A549 (cell line): ENCODE measurements at regions not wholly inside any gene's neighbourhood (a gene's known extent, or its start where the extent isn't known, plus 50 kb on each side); places are given as distances from the start of the nearest gene placed in this dataset.

Experiments
- ATAC-seq, 2 experiments: fragments of 200-7000 bp in 1 of 2; fragments of >200 bp in 1 of 2; cut with Nextera tagmentation in 1 of 2; cut with Tn5 transposase in 1 of 2; 3 replicates each; pipeline versions ENCODE4 v1.8.0 to v1.9.1; 2018 to 2020; ENCODE audit warnings: mild to moderate bottlenecking in 1 of 2, moderate library complexity in 1 of 2
- CTCF ChIA-PET: fragments of 300-600 bp; sonication (Branson Sonifier 250); formaldehyde crosslinking; extraction: SDS; loops from one replicate; lab custom pipeline; 2021; ENCODE audit warnings: antibody characterized with exemption, inconsistent platforms; lab: Yijun Ruan, JAX
- POLR2A ChIA-PET: fragments of 350-600 bp; formaldehyde crosslinking; extraction: SDS; loops from one replicate; lab custom pipeline; 2021; ENCODE audit warnings: antibody characterized with exemption, inconsistent platforms; lab: Yijun Ruan, JAX
- DNase-seq, 2 experiments: peaks; one replicate each; pipeline versions ENCODE4 v3.0.0 to v3.0.0-alpha.2; 2011 to 2016; ENCODE audit warnings: low read depth in 1 of 2, low spot score in 1 of 2
- FAIRE-seq: peaks from 2 replicates; lab custom pipeline; 2011; peaks lifted over from hg19 to GRCh38; lab: Jason Lieb, UNC
- H3K27ac ChIP-seq, 2 experiments: fragments of >200 bp; sonication (Bioruptor Twin); formaldehyde crosslinking; 3 replicates each; pipeline ENCODE4 v1.5.1; 2016 to 2017
- H3K4me1 ChIP-seq: fragments of >200 bp; sonication (Bioruptor Twin); formaldehyde crosslinking; 3 replicates; pipeline ENCODE4 v1.6.1; 2016
- H3K4me2 ChIP-seq: fragments of >200 bp; sonication (Bioruptor Twin); formaldehyde crosslinking; 3 replicates; pipeline ENCODE4 v1.6.1; 2016
- H3K4me3 ChIP-seq: fragments of >200 bp; sonication (Bioruptor Twin); formaldehyde crosslinking; 3 replicates; pipeline ENCODE4 v1.5.1; 2016
- H3K9me3 ChIP-seq: fragments of >200 bp; sonication (Bioruptor Twin); formaldehyde crosslinking; 3 replicates; pipeline ENCODE4 v1.6.1; 2016
- BCL3 ChIP-seq: fragments of >200 bp; sonication (Bioruptor Twin); formaldehyde crosslinking; IDR thresholded peaks from 3 replicates; pipeline ENCODE4 v1.6.1; 2016
- BHLHE40 ChIP-seq: IDR thresholded peaks from 2 replicates; pipeline ENCODE4 v1.6.1; 2012; ENCODE audit warnings: low read depth, low read length, inconsistent platforms
- CBX2 ChIP-seq: fragments of 200-600 bp; sonication (generic); IDR thresholded peaks from 2 replicates; pipeline ENCODE4 v1.6.1; 2016; ENCODE audit warnings: low read depth, mild to moderate bottlenecking, borderline replicate concordance
- CTCF ChIP-seq: fragments of >200 bp; sonication (Bioruptor Twin); formaldehyde crosslinking; IDR thresholded peaks from 3 replicates; pipeline ENCODE4 v1.5.1; 2016
- EHF ChIP-seq: fragments of 250-450 bp; sonication (Bioruptor Pico); IDR thresholded peaks from 2 replicates; pipeline ENCODE4 v1.5.0; 2020; ENCODE audit warnings: mild to moderate bottlenecking
- FOSL2 ChIP-seq, 2 experiments: fragments of 450-650 bp in 1 of 2; fragments of >200 bp in 1 of 2; sonication (Bioruptor Twin) in 1 of 2; formaldehyde crosslinking; IDR thresholded peaks; 2 replicates each; pipeline versions ENCODE4 v1.5.0 to v1.6.1; 2016 to 2020; ENCODE audit warnings: mild to moderate bottlenecking in 1 of 2, moderate library complexity in 1 of 2
- GATA3 ChIP-seq: IDR thresholded peaks from 2 replicates; pipeline ENCODE4 v1.6.1; 2012; ENCODE audit warnings: borderline replicate concordance
- HEYL ChIP-seq: fragments of 250-450 bp; sonication (Bioruptor Pico); IDR thresholded peaks from 2 replicates; pipeline ENCODE4 v1.8.0; 2021; ENCODE audit warnings: mild to moderate bottlenecking, moderate library complexity
- HOXA7 ChIP-seq: fragments of 250-450 bp; sonication (Bioruptor Pico); IDR thresholded peaks from 2 replicates; pipeline ENCODE4 v1.5.0; 2020; ENCODE audit warnings: mild to moderate bottlenecking, moderate library complexity
- HOXB13 ChIP-seq: fragments of 250-450 bp; sonication (Bioruptor Pico); IDR thresholded peaks from 2 replicates; pipeline ENCODE4 v1.5.0; 2020; ENCODE audit warnings: low read depth, mild to moderate bottlenecking, moderate library complexity
- HOXB5 ChIP-seq: fragments of 250-450 bp; sonication (Bioruptor Pico); IDR thresholded peaks from 2 replicates; pipeline ENCODE4 v1.5.0; 2020; ENCODE audit warnings: mild to moderate bottlenecking, moderate library complexity
- KDM5A ChIP-seq: fragments of 200-600 bp; sonication (generic); IDR thresholded peaks from 2 replicates; pipeline ENCODE4 v1.6.1; 2016; ENCODE audit warnings: antibody characterized with exemption, mild to moderate bottlenecking
- MAFK ChIP-seq: fragments of 450-650 bp; IDR thresholded peaks from 2 replicates; pipeline ENCODE4 v1.6.1; 2014; ENCODE audit not compliant: partially characterized antibody
- MYC ChIP-seq: IDR thresholded peaks from 2 replicates; pipeline ENCODE4 v1.6.1; 2012; ENCODE audit warnings: mild to moderate bottlenecking, inconsistent platforms, low read length, improper control_type of control experiment, borderline replicate concordance
- NPAS2 ChIP-seq: fragments of 250-450 bp; sonication (Bioruptor Pico); IDR thresholded peaks from 2 replicates; pipeline ENCODE4 v1.8.0; 2022; ENCODE audit warnings: mild to moderate bottlenecking, moderate library complexity, borderline replicate concordance
- NR3C1 ChIP-seq: fragments of >200 bp; sonication (Bioruptor Twin); formaldehyde crosslinking; IDR thresholded peaks from 3 replicates; pipeline ENCODE4 v1.6.1; 2017
- PHF8 ChIP-seq: fragments of 200-600 bp; sonication (generic); IDR thresholded peaks from 2 replicates; pipeline ENCODE4 v1.6.1; 2016; ENCODE audit warnings: low read depth, mild to moderate bottlenecking, antibody characterized with exemption, moderate library complexity, borderline replicate concordance
- POLR2A ChIP-seq: IDR thresholded peaks from 2 replicates; pipeline ENCODE4 v1.6.1; 2012; ENCODE audit warnings: mild to moderate bottlenecking, low read length
- RCOR1 ChIP-seq: fragments of 150-350 bp; IDR thresholded peaks from 2 replicates; pipeline ENCODE4 v1.6.1; 2014; ENCODE audit warnings: antibody characterized with exemption, low read length, low read depth
- RFX5 ChIP-seq: fragments of 450-650 bp; IDR thresholded peaks from 2 replicates; pipeline ENCODE4 v1.7.1; 2014; ENCODE audit warnings: antibody characterized with exemption, mild to moderate bottlenecking, moderate library complexity
- RNF2 ChIP-seq: fragments of 200-600 bp; sonication (generic); IDR thresholded peaks from 2 replicates; pipeline ENCODE4 v1.6.1; 2016; ENCODE audit warnings: low read depth, mild to moderate bottlenecking, antibody characterized with exemption, moderate library complexity, borderline replicate concordance
- SMC3 ChIP-seq: fragments of >200 bp; sonication (Bioruptor Twin); formaldehyde crosslinking; IDR thresholded peaks from 3 replicates; pipeline ENCODE4 v1.6.1; 2018; ENCODE audit warnings: inconsistent platforms
- SREBF2 ChIP-seq: fragments of 450-650 bp; IDR thresholded peaks from 2 replicates; pipeline ENCODE4 v1.6.1; 2014; ENCODE audit warnings: mild to moderate bottlenecking, moderate library complexity
- TFCP2L1 ChIP-seq: fragments of 250-450 bp; sonication (Bioruptor Pico); IDR thresholded peaks from 2 replicates; pipeline ENCODE4 v1.5.0; 2021; ENCODE audit warnings: mild to moderate bottlenecking
- TP53 ChIP-seq: fragments of 250-450 bp; sonication (Bioruptor Pico); IDR thresholded peaks from 2 replicates; pipeline ENCODE4 v1.5.0; 2021; ENCODE audit warnings: mild to moderate bottlenecking, moderate library complexity
- ZNF302 ChIP-seq: fragments of 250-450 bp; sonication (Bioruptor Pico); IDR thresholded peaks from 2 replicates; pipeline ENCODE4 v1.9.0; 2021; ENCODE audit warnings: inconsistent platforms, mild to moderate bottlenecking, moderate library complexity
- WGBS: methylation state at CpG from one replicate; pipeline ENCODE4 v1.1.6; 2017; ENCODE audit errors: missing lambda C conversion rate; 5-methylcytosine and 5-hydroxymethylcytosine counted together
- TF ChIP-seq, protein P1 (sequence below): IDR thresholded peaks from 2 replicates; pipeline ENCODE4 v1.6.1; 2012
- TF ChIP-seq, protein P2 (sequence below): fragments of 250-450 bp; sonication (Bioruptor Pico); IDR thresholded peaks from 2 replicates; pipeline ENCODE4 v1.5.0; 2021; ENCODE audit warnings: mild to moderate bottlenecking, moderate library complexity, borderline replicate concordance
- TF ChIP-seq, protein P3 (sequence below): IDR thresholded peaks from 2 replicates; pipeline ENCODE4 v1.6.1; 2012; ENCODE audit warnings: low read depth, borderline replicate concordance

- CTCF ChIA-PET, result interaction anchor here (0.6 to 0.8 kb wide), 2 partner anchors 11 to 152 kb away, joined by 3 read pairs; no protein-coding TSS in a partner anchor
- DNase-seq (no peak), ATAC-seq (no peak)
- TF ChIP-seq POLR2A (no peak), HOXB5 (no peak), MYC (no peak), TFCP2L1 (no peak), PHF8 (no peak), NR3C1 (no peak), SMC3 (no peak), RNF2 (no peak), ZNF302 (CRISPR knock-in tag) (no peak), NPAS2 (no peak), EHF (CRISPR knock-in tag) (no peak), CBX2 (no peak), HEYL (no peak), SREBF2 (no peak)
- TF ChIP-seq, protein P1, sequence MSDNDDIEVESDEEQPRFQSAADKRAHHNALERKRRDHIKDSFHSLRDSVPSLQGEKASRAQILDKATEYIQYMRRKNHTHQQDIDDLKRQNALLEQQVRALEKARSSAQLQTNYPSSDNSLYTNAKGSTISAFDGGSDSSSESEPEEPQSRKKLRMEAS, result no peak
- TF ChIP-seq, all 56 proteins: peak for 0
- POLR2A ChIA-PET, result no interaction called here
- H3K9me3 ChIP-seq, result no peaks in the 10 kb centered on the region
- no peak overlapping the region for H3K4me2 ChIP-seq
- no peak overlapping the region for H3K4me3 ChIP-seq
- no peak for FAIRE-seq
- no peaks in the 10 kb centered on the region for H3K4me1 ChIP-seq
- no peak overlapping the region for H3K27ac ChIP-seq
- under 1% methylated on average over 3 of the region's 3 CpGs for WGBS
Observed at GRCh38 chr12:71071536-71072097, 86.2 kb downstream of the TSPAN8 start.

DNA sequence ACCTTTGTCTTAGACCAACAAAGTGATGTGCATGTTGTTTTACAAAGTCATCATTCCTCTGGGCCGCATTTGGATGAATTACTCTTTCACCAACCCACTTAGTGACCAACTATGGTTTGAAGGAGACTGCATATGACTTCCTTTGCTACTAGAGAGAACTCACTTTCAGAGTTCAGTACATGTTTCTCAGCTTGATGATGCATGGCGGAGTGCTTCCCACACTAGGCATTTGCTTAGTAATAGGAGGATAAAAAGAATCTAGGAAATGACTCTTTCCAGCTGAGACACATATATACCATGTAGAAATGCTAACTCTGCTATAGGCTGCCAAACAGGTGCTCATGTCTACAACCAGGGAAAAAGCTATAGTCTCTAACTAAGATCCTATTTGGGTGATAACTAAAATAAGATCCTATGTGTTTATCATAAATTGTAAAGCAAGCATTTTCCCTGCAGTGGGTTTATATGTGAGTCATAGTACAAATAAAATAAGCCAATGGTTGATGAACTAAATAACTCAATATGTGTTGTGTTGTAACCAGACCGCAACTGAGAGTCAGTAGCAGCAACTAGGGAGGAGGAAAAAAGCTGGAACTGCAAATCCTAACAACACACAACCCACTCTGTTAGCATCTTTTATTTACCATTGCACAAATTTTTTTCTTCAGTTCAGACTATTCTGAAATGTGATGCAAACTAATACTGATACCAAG lies 87.2 kb downstream of the TSPAN8 start:
- no peak for ATAC-seq

More for the DNA sequence above, 87.2 kb downstream of the TSPAN8 start:
- H3K4me1 ChIP-seq, result no peaks in the 10 kb centered on the region
- H3K4me3 ChIP-seq, result no peak overlapping the region
- no peak overlapping the region for H3K27ac ChIP-seq
- DNase-seq, result no peak
- 27% methylated on average over 3 of the region's 3 CpGs for WGBS
- CTCF ChIA-PET, result no interaction called here
- H3K4me2 ChIP-seq, result no peak overlapping the region
- no peaks in the 10 kb centered on the region for H3K9me3 ChIP-seq
- no peak for FAIRE-seq
- POLR2A ChIA-PET, result no interaction called here
- TF ChIP-seq KDM5A (no peak), SREBF2 (no peak), RCOR1 (no peak), MYC (no peak), GATA3 (no peak), CTCF (no peak), BCL3 (no peak), BHLHE40 (no peak), HEYL (no peak), HOXA7 (no peak), PHF8 (no peak), FOSL2 (IDR thresholded peaks at IDR 0.05) (no peak), FOSL2 (CRISPR knock-in tag; IDR thresholded peaks at IDR 0.05) (no peak), TP53 (no peak), MAFK (no peak), NR3C1 (no peak), RFX5 (no peak), HOXB13 (CRISPR knock-in tag) (no peak)
- TF ChIP-seq, protein P2, sequence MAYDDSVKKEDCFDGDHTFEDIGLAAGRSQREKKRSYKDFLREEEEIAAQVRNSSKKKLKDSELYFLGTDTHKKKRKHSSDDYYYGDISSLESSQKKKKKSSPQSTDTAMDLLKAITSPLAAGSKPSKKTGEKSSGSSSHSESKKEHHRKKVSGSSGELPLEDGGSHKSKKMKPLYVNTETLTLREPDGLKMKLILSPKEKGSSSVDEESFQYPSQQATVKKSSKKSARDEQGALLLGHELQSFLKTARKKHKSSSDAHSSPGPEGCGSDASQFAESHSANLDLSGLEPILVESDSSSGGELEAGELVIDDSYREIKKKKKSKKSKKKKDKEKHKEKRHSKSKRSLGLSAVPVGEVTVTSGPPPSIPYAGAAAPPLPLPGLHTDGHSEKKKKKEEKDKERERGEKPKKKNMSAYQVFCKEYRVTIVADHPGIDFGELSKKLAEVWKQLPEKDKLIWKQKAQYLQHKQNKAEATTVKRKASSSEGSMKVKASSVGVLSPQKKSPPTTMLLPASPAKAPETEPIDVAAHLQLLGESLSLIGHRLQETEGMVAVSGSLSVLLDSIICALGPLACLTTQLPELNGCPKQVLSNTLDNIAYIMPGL, result no peak
- TF ChIP-seq, protein P3, sequence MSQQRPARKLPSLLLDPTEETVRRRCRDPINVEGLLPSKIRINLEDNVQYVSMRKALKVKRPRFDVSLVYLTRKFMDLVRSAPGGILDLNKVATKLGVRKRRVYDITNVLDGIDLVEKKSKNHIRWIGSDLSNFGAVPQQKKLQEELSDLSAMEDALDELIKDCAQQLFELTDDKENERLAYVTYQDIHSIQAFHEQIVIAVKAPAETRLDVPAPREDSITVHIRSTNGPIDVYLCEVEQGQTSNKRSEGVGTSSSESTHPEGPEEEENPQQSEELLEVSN, result no peak
